22Rv1 (cell line): ENCODE measurements at regions not wholly inside any gene's neighbourhood (a gene's known extent, or its start where the extent isn't known, plus 50 kb on each side); places are given as distances from the start of the nearest gene placed in this dataset.

ENCODE experiments used
- ZFX ChIP-seq: fragments of 450-650 bp; IDR thresholded peaks from 2 replicates; pipeline ENCODE4 v1.6.1; 2017; ENCODE audit warnings: antibody characterized with exemption, borderline replicate concordance
- TF ChIP-seq, protein P1 (sequence below): fragments of 450-650 bp; IDR thresholded peaks from 2 replicates; pipeline ENCODE4 v1.5.1; 2017; ENCODE audit warnings: mild to moderate bottlenecking

- TF ChIP-seq, protein P1, sequence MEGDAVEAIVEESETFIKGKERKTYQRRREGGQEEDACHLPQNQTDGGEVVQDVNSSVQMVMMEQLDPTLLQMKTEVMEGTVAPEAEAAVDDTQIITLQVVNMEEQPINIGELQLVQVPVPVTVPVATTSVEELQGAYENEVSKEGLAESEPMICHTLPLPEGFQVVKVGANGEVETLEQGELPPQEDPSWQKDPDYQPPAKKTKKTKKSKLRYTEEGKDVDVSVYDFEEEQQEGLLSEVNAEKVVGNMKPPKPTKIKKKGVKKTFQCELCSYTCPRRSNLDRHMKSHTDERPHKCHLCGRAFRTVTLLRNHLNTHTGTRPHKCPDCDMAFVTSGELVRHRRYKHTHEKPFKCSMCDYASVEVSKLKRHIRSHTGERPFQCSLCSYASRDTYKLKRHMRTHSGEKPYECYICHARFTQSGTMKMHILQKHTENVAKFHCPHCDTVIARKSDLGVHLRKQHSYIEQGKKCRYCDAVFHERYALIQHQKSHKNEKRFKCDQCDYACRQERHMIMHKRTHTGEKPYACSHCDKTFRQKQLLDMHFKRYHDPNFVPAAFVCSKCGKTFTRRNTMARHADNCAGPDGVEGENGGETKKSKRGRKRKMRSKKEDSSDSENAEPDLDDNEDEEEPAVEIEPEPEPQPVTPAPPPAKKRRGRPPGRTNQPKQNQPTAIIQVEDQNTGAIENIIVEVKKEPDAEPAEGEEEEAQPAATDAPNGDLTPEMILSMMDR = no peak
- no peak for TF ChIP-seq ZFX
Measured at GRCh38 chr5:35404701-35405100, 174.4 kb upstream of the PRLR start.
